ENCODE measurements at regions not wholly inside any gene's neighbourhood (a gene's known extent, or its start where the extent isn't known, plus 50 kb on each side); places are given as distances from the start of the nearest gene placed in this dataset.

- no peak for TF ChIP-seq CTCF (IDR thresholded peaks at IDR 0.05)
- DNase-seq = no peak
- Mint-ChIP-seq H3K4me1 (ENCODE audit: low read depth) (peaks cover 8% of the 10 kb centered on the region), H3K4me3 (no peak overlapping the region), H3K9me3 (no peaks in the 10 kb centered on the region), H3K27me3 (ENCODE audit: insufficient read depth) (no peaks in the 10 kb centered on the region; the same call in none of the 2 replicates), H3K36me3 (ENCODE audit: low read depth) (no peaks in the 10 kb centered on the region), H3K27ac (no peak overlapping the region)
Measured at GRCh38 chr6:113732384-113732966, 124.7 kb upstream of the MARCKS start.

GRCh38 chr6:113733381-113733780, 123.8 kb upstream of the MARCKS start:
- no peaks in the 10 kb centered on the region; the same call in none of the 2 replicates for H3K27me3 Mint-ChIP-seq (ENCODE audit: insufficient read depth)
- no peaks in the 10 kb centered on the region for H3K9me3 Mint-ChIP-seq
- no peak overlapping the region for H3K27ac Mint-ChIP-seq
- DNase-seq = no peak
- no peak overlapping the region for H3K4me3 Mint-ChIP-seq
- no peak for TF ChIP-seq CTCF (IDR thresholded peaks at IDR 0.05)
- H3K36me3 Mint-ChIP-seq (ENCODE audit: low read depth) = no peaks in the 10 kb centered on the region
- peaks cover 8% of the 10 kb centered on the region for H3K4me1 Mint-ChIP-seq (ENCODE audit: low read depth)

GRCh38 chr6:113734982-113735381, 122.2 kb upstream of the MARCKS start:
- no peaks in the 10 kb centered on the region for H3K9me3 Mint-ChIP-seq
- H3K27ac Mint-ChIP-seq = no peak overlapping the region

GRCh38 chr6:113735491-113735890, 121.7 kb upstream of the MARCKS start:
- H3K27ac Mint-ChIP-seq = no peak overlapping the region
- TF ChIP-seq CTCF (IDR thresholded peaks at IDR 0.05) = no peak
- peaks cover 8% of the 10 kb centered on the region for H3K4me1 Mint-ChIP-seq (ENCODE audit: low read depth)
- no peaks in the 10 kb centered on the region; the same call in none of the 2 replicates for H3K27me3 Mint-ChIP-seq (ENCODE audit: insufficient read depth)
- no peaks in the 10 kb centered on the region for H3K36me3 Mint-ChIP-seq (ENCODE audit: low read depth)
- no peak overlapping the region for H3K4me3 Mint-ChIP-seq
- no peak for DNase-seq
- H3K9me3 Mint-ChIP-seq = no peaks in the 10 kb centered on the region

More at GRCh38 chr6:113734982-113735381, 122.2 kb upstream of the MARCKS start:
- peak; percentile 16 for DNase-seq
- no peaks in the 10 kb centered on the region; the same call in none of the 2 replicates for H3K27me3 Mint-ChIP-seq (ENCODE audit: insufficient read depth)
- no peak overlapping the region for H3K4me3 Mint-ChIP-seq
- no peaks in the 10 kb centered on the region for H3K36me3 Mint-ChIP-seq (ENCODE audit: low read depth)
- H3K4me1 Mint-ChIP-seq (ENCODE audit: low read depth) = peaks cover 8% of the 10 kb centered on the region
- no peak for TF ChIP-seq CTCF (IDR thresholded peaks at IDR 0.05)

GRCh38 chr6:113736978-113737377, 120.2 kb upstream of the MARCKS start:
- Mint-ChIP-seq H3K27ac (no peak overlapping the region), H3K9me3 (no peaks in the 10 kb centered on the region), H3K4me1 (ENCODE audit: low read depth) (peaks cover 8% of the 10 kb centered on the region), H3K4me3 (no peak overlapping the region), H3K27me3 (ENCODE audit: insufficient read depth) (no peaks in the 10 kb centered on the region; the same call in none of the 2 replicates), H3K36me3 (ENCODE audit: low read depth) (no peaks in the 10 kb centered on the region)
- TF ChIP-seq CTCF (IDR thresholded peaks at IDR 0.05) = no peak
- no peak for DNase-seq

Measured in HFFc6 (cell line).